NCI-H1092 treated with DMSO at 0.1 percent for 48 hours (cell line): ENCODE measurements at regions not wholly inside any gene's neighbourhood (a gene's known extent, or its start where the extent isn't known, plus 50 kb on each side); places are given as distances from the start of the nearest gene placed in this dataset.
A peak's percentile ranks its signal among the peaks of the same experiment; 100 is the strongest.
"Not testable (repeated sequence)": the region's sequence is repeated elsewhere in the genome, so short reads cannot be mapped to it uniquely, and the experiment has no call there.

Source experiments
- DNase-seq: peaks from one replicate; lab custom pipeline; 2025; lab: John Stamatoyannopoulos, UW

DNA sequence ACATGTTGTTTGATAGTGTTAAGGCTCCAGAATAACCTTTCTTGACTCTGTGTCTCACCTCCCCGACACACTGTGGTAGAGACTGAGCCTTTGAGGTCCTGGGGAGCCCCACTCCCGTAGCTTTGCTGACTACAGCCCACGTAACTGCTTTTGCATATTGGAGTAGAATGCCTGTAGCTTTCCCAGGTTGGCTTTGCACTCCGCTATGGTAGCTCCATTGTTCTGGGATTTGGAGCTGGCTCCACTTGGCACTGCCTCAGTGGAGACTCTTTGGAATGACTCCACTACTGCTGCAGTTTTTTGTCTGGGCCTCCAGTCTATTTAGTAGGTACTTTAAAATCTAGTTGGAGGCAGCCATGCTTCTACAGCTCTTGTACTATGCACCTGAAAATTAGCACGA lies 56.2 kb upstream of the ANXA1 start:
- DNase-seq, result no peak

- DNase-seq, result no peak
Measured at GRCh38 chr9:73093740-73094379, 57.8 kb upstream of the ANXA1 start.

- DNase-seq, result no peak
Measured at GRCh38 chr9:73093016-73093739, 58.5 kb upstream of the ANXA1 start.

DNA sequence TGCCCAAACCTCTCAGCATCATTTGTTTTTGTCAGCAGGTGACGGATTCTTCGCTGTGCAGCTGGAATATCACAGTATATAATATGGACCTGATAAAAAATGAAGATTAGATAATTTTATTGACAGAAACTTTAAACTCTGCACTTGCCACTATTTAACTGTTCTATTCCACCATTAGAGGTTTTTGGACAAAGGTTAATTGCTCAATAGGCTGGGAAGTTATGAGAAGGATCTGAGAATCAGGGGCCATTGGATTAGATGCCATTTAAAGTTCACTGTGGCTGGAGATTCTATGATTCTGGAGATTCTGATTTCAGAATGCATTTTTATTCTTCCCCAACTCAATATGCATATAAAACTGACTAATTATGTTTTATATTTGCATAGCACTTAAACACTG lies 59.8 kb upstream of the ANXA1 start:
- DNase-seq, result no peak

GRCh38 chr9:73090214-73090613 lies 61.5 kb upstream of the ANXA1 start:
- DNase-seq, result no peak

- DNase-seq, result no peak
Measured at GRCh38 chr9:73089304-73089985, 62.2 kb upstream of the ANXA1 start.

GRCh38 chr9:73087876-73088275 lies 63.8 kb upstream of the ANXA1 start:
- not testable (repeated sequence) for DNase-seq

DNA sequence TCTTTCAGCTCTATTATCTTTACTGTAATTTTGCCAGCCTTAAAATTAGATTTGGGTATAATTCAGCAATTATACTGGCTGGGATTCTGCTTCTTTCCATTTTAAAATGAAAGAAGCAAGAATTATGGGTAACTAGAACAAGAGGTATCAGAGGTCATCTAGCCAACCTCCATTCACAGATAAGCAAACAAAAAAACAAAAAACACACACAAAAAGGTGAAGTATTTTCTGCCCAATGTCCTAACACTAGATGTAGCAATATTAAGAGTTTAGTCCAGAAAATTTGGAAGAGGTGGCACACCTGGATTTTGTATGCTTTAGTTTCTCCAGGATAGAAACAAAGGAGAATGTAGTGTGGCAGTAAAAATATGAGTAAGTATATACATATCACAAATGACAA lies 68.1 kb upstream of the ANXA1 start:
- DNase-seq, result no peak

DNA sequence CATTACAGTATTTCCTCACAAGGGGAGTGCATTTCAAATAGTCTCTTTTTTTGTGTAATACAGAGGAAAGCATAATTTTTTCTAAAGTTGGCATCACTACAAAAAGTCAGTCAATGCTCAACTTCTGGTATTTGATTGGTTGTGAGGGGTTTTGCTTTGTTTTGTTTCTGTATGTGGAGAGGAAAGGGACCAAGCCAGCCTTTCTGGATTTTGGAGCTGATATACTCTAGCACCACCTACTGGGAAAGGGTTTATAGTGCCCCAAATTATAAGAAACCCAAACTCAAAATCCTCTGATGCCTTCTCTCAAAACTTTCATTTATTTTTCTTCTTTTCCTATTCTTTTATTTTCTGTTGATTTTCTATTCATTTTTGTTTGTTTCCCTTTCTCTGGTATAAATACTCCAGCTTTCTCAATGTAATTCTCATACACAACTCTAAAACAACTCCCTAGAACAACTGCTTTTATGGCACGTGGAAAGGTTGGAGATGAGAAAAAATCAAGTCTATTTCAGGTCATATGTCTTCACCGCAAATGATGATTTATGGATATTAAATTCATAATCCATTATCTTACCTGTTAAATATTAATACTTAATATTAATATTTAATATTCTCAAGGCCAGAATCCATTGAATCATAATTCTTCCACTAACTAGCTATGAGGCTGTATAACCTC lies 69.5 kb upstream of the ANXA1 start:
- DNase-seq, result peak; percentile 24

- no peak for DNase-seq
Measured at GRCh38 chr9:73080110-73080694, 71.5 kb upstream of the ANXA1 start.

- DNase-seq, result no peak
Measured at GRCh38 chr9:73079326-73079725, 72.3 kb upstream of the ANXA1 start.

GRCh38 chr9:73077625-73078030 lies 74.0 kb upstream of the ANXA1 start:
- DNase-seq, result no peak

- no peak for DNase-seq
Measured at GRCh38 chr9:73076970-73077369, 74.7 kb upstream of the ANXA1 start.

- DNase-seq, result no peak
Measured at GRCh38 chr9:73074176-73074708, 77.4 kb upstream of the ANXA1 start.

- DNase-seq, result no peak
Measured at GRCh38 chr9:73073337-73074175, 78.1 kb upstream of the ANXA1 start.

GRCh38 chr9:73067074-73067473 lies 84.6 kb upstream of the ANXA1 start:
- no peak for DNase-seq

DNA sequence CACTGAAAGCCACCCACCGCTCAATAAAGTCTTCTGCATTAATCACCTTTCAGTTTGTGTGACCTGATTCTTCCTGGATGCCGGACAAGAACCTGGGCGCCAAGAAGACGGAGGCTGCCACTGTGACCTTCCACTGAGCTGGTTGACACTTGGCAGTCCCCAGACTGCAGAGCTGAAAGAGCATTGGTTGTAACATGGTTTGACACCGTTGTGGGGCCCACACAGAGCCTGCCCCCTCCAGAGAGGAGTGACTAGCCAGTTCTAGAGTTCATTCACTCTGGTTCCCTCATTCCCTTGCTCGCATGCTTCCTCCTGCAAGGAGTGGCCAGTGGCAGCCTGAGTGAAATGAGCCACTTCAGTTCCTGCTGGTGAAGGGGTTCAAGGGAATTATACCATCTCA lies 86.2 kb upstream of the ANXA1 start:
- no peak for DNase-seq

- no peak for DNase-seq
Measured at GRCh38 chr9:73064315-73064714, 87.3 kb upstream of the ANXA1 start.

DNA sequence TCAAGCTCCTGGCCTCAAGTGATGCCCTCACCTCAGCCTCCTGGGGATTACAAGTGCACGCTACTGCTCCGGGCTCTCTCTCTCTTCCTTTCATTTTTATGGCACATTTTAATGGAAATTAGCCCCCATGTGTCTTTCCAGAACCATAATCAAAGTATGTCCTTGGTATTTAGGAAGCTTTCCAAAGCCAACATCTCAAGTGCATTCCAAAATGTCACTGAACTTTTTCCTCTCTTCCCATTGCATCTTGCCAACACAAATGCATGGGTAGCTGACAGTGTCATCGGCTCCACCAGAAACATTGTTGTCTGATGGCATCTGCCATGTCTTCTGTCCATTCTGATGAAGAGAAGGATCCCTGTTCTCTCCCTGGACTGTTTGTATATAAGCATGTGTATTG lies 90.5 kb upstream of the ANXA1 start:
- DNase-seq, result no peak

- no peak for DNase-seq
Measured at GRCh38 chr9:73059247-73059646, 92.4 kb upstream of the ANXA1 start.

GRCh38 chr9:73056245-73056644 lies 95.4 kb upstream of the ANXA1 start:
- DNase-seq, result no peak
